Peyer's patch (tissue), 4 donors: ENCODE measurements at regions not wholly inside any gene's neighbourhood (a gene's known extent, or its start where the extent isn't known, plus 50 kb on each side); places are given as distances from the start of the nearest gene placed in this dataset.

Experiments used
- POLR2A ChIP-seq, 2 donors: fragments of 450-650 bp; IDR thresholded peaks; one replicate each; pipeline ENCODE4 v1.5.1; 2017; ENCODE audit warnings: antibody characterized with exemption in 2 of 2, mild to moderate bottlenecking in 2 of 2, moderate library complexity in 2 of 2
- TF ChIP-seq, protein P1 (sequence below), 6 experiments: fragments of 450-650 bp in 4 of 6; fragments of 200-600 bp in 2 of 6; sonication (generic) in 1 of 6; IDR thresholded peaks; one replicate each; pipeline ENCODE4 v1.5.1; 2017 to 2019; ENCODE audit warnings: antibody characterized with exemption in 6 of 6, mild to moderate bottlenecking in 3 of 6, moderate library complexity in 1 of 6

DNA sequence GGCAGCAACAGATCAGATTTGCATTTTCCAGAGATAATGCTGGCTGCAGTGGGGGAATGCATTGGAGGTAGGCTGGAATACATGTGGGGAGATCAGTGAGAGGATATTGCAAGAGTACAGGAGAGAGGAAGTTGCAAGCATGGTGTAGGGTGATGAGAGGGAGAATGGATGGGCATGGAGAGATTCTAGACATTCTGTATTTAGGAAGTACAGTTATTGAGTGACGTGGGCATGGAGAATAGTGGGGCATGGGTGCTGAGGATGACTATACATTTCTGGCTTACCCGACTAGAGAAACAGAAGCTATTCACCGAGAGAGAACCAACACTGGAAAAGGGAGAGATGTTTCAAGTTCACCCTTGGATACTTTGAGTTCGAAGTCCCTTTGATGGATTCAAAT, 116.9 kb upstream of the SVIL start:
- TF ChIP-seq, protein P1, sequence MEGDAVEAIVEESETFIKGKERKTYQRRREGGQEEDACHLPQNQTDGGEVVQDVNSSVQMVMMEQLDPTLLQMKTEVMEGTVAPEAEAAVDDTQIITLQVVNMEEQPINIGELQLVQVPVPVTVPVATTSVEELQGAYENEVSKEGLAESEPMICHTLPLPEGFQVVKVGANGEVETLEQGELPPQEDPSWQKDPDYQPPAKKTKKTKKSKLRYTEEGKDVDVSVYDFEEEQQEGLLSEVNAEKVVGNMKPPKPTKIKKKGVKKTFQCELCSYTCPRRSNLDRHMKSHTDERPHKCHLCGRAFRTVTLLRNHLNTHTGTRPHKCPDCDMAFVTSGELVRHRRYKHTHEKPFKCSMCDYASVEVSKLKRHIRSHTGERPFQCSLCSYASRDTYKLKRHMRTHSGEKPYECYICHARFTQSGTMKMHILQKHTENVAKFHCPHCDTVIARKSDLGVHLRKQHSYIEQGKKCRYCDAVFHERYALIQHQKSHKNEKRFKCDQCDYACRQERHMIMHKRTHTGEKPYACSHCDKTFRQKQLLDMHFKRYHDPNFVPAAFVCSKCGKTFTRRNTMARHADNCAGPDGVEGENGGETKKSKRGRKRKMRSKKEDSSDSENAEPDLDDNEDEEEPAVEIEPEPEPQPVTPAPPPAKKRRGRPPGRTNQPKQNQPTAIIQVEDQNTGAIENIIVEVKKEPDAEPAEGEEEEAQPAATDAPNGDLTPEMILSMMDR (IDR thresholded peaks at IDR 0.05): no peak
- no peak for TF ChIP-seq POLR2A (IDR thresholded peaks at IDR 0.05)
